NK-92 treated with Interleukin-12 subunit alpha and Interleukin-12 subunit beta, amount 100 ng/mL, for 24 hours (cell line): ENCODE measurements at regions not wholly inside any gene's neighbourhood (a gene's known extent, or its start where the extent isn't known, plus 50 kb on each side); places are given as distances from the start of the nearest gene placed in this dataset.

Experiments used
- DNase-seq: peaks from one replicate; lab custom pipeline; 2025; lab: John Stamatoyannopoulos, UW

DNA sequence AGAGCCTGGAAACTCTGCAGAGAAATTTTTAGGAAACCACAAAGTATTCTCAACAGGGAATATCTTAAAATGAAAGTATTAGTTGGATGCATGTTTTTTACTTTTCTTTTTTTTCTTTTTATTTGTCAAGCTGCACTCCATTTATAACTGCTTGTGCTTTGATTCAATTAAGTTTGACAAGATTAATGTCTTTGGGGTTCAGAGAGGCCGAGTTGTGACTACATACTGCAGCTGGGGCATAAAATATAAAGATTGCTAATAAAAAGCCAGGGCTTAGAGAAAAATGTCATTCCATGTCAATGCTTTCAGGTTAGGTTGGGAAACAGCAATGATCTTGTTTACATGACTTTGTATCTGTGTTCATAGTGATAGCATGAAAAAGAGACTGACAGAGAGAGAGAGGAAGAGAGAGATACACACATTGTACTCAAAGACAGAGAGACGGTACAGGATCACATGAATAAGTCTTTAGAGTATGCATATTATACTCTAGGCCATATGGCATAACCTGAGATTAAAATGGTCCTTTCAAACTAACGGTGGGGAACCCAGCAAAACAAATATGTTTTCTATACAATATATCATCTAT, 1022.3 kb upstream of the CNTNAP5 start:
- DNase-seq: no peak

DNA sequence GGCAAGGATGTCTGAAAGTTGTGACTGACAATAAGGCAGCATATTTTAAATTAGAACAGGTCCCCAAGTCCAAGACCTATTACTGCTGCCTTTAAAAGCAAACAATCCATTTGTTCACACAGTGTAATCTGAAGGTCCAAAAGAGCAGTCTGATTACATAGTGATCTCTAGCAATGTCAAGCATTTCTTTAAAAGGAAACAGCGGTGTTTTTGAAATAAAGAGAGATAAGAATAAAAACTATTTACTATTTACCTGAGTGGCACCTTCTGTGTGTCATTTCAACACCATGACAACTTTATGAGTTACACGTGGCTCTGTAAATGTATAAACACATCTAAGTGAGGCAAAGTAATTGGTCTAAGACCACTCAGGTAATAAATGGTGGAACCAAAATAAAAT, 1009.9 kb upstream of the CNTNAP5 start:
- DNase-seq: no peak

DNA sequence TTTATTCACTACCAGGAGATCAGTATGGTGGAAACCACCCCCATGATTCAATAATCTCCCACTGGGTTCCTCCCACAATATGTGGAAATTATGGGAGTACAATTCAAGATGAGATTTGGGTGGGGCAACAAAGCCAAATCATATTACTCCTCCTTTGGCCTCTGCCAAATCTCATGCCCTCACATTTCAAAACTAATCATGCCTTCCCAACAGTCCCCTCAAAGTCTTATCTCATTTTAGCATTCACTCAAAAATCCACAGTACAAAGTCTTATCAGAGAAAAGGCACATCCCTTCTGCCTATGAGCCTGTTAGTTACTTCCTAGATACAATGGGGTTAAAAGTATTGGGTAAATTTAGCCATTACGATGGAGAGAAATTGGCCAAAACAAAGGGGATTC, 989.5 kb upstream of the CNTNAP5 start:
- no peak for DNase-seq

DNA sequence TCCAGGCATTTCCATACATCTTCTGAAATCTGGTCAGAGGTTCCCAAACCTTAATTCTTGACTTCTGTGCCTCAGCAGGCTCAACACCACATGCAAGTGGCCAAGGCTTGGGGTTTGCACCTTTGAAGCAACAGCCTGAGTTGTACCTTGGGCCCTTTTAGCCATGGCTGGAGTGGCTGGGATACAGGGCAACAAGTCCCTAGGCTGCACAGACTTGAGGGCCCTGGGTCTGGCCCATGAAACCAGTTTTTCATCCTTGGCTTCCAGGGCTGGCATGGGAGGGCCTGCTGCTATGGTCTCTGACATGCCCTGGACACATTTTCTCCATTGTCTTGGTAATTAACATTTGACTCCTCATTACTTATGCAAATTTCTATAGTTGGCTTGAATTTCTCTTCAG, 988.8 kb upstream of the CNTNAP5 start:
- DNase-seq: no peak

DNA sequence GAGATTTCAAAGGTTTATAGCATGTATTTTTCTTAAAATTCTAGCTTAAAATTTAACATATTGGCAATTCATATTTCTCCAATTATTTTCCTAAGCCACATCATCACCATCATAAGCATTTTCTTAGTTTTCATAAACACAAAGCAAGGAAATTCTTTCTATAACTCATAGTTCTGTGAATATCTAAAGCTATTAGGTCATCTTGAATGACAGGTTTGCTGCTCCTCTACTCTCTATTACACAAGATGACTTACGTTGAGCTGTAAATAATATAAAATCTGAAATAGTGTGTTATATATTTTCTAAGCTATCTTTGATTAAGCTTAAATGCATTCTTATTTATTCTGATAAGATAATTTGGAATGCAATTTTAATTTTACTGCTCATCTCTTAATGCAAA, 984.6 kb upstream of the CNTNAP5 start:
- DNase-seq: no peak

DNA sequence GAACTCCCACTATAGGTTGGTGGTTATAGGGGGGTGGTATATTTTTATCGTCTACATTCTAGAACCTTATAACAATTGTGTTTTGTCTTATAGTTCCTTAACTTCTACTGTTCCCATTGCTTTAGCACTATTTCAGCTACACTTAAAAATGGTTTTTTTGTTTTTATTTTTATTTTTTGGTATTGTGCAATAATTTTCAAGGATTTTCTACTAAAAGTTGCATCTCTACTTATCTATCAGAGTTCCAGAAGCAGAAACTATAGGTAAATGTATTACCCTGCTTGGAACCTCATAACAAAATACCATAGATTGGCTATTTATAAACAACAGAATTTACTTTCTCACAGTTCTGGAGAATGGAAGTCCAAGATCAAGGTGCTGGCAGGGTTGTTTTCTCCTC, 981.6 kb upstream of the CNTNAP5 start:
- no peak for DNase-seq

DNA sequence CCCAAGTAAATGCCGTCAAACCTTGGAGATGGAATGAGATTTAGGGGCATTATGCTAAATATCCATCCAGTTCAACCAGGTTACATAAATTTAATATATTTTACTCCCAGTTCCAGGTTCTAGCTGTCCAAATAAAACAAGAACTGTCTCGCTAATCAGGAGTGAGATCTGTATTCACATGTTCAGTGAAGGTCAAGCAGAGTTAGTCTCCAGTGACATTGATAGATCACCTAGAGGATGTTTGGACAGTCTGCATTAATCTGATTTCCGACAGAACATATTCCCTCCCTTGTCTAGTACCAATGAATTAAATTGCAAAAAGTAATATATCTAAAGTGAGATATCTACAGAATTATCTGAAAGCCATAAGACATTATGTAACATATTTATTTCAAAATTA, 979.4 kb upstream of the CNTNAP5 start:
- no peak for DNase-seq

DNA sequence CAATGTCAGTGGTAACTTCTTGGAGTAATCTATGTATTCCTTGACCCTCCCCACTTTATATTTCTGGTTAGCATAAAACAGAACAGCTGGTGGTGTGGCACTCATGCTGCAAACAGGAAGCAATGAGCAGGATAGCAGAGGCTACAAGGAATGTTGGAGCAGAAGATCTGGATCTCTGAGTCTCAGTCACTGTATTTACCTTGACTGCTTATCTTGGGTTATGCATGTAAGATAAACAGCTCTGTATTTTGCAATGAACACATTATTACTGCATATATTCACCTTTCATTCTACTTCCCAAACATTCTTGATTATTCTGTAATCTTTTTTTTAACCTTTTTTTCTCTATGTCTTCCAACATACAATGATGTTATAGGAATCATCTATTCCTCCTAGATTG, 977.9 kb upstream of the CNTNAP5 start:
- no peak for DNase-seq

DNA sequence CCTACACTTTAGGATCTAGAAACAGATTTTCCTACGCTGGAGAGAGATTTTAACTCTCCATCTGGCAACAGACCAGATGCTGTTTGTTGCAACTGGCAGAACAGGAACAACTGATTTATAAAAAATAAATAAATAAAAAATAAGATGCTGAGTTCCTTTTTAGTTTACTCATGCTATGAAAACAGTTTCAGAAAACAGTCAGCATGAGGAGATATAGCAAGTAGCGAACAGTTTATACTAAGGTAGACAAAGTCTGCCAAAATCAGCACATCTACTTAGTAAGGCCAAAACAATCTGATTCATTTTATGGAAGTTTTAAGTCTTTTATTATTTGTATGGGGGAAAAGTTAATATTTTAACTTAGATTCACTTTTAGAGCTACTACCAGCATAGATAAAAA, 974.0 kb upstream of the CNTNAP5 start:
- no peak for DNase-seq

DNA sequence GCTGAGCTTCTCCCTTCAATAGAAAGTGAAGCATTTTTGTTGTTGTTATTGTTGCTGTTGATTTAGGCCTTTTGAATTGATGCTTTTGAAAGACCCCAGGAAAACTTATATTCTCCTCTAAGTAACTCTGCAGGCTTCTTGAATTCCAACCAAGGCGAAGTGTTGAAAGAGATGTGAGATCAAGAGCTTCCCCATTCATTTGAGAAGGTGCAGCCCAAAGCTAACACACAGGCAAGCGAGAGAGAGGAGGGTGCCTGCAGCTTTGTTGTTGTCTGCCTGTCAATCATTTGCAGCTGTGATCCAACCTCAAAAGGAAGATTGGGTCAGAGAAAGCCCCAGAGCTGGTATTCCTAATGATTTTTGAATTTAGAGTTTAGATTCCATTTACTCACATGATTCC, 963.6 kb upstream of the CNTNAP5 start:
- no peak for DNase-seq

DNA sequence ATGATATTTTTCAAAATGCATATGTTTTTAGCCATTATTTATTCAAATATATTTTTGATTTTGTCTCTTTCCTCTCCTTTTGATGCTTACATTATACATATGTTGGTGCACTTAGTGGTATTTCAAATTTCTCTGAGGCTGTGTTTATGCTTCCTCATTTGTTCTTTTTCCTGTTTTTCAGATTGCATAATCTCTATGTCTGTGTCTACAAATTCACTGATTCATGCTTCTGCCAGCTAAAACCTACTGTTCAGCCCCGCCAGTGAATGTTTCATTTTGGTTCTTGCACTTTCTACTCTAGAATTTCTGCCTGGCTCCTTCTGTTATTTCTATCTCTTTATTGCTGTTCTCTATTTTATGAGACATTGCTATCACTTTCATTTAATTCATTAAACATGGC, 951.7 kb upstream of the CNTNAP5 start:
- DNase-seq: no peak

DNA sequence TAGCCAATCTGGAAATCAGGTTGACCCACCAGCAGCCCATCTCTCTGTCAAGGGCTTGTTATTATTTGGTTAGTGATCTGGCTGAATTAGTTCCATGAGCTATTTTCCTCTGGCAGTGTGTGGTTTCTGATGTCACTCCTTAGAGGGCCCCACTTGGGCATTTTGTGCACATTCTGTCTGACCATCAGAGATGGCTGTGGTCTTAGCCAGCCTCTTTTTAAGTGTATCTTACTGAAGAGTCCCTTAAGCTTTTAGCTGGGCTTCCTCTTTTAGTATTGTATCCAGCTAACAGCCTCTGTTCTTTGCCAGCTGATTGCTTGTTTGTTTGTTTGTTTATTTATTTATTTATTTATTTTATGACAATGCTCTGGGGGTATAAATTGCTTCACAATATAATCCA, 951.1 kb upstream of the CNTNAP5 start:
- no peak for DNase-seq

DNA sequence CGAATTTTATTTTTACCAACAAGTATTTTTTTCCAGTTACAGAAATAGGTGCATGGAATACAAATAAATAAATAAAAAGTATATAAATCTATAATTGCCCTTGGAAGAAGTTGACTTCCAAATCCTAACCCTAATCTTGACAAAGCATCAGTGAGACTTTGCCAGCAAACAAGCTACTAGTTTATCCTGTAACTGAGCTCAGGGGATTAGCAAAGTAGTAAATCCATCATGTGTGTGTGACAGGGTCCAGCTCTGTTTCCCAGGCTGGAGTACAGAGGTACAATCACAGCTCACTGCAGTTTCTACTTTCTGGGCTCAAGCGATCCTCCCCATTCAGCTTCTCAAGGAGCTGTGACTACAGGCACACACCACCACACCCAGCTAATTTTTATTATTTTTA, 948.0 kb upstream of the CNTNAP5 start:
- DNase-seq: no peak

DNA sequence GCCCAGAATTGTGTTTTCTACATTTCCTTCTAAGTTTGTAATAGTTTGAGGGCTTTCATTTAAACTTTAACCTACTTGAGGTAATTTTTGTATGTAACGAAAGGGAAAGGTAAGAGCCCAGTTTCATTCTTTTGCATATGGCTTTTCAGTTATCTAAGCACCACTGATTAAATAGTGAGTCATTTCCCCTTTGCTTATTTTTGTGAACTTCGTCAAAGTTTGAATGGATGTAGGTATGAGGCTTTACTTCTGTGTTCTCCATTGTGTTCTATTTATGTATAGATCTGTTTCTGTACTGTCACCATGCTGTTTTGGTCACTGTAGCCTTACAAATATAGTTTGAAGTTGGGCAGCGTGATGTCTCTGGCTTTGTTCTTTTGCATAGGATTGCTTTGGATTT, 944.8 kb upstream of the CNTNAP5 start:
- DNase-seq: no peak

DNA sequence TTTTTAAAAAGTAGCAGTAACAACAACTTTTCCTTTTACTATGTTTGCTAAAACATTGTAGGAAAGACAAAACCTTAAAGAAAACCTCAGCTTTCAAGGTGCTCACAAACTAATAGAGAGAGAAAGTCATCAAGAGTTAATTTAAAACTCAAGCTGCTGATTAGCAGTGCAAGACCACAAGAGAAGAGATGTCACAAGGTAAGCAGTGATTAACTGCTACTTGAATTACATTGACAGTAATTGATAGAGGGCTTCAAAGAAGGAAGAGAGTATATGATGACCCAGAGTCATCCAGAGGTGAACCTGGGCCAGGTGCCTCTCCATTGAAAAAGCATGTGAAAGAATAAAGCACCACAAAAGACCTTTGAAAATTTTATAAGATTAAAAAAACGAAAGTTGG, 939.6 kb upstream of the CNTNAP5 start:
- no peak for DNase-seq

DNA sequence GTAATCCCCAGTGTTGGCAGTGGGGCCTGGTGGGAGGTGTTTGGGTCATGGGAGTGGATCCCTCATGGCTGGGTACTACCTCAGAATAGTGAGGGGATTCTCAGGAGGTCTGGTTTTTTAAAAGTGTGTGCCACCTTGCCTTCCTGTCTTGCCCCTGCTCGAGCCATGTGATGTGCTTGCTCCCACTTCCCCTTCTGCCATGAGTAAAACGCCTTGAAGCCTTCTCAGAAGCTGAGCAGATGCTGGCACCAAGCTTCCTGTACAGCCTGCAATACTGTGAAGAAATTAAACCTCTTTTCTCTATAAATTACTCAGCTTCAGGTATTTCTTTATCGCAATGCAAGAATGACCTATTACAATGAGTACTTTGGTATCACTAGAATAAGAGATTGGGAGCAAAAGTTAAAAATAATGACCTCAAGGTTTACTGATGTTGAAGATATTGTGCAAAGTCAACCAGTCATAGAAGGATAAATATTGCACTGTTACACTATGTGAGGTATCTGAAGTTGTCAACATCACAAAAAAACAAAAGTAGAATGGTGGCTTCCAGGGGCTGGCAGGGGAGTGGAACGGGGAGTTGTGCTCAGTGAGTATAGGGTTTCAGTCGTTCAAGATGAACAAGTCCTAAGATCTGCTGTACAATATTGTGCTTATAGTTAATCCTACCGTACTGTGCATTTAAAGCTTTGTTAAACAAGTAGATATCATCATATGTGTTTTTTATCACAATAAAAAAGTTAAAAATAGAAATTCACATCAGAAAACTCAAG, 938.3 kb upstream of the CNTNAP5 start:
- DNase-seq: no peak

DNA sequence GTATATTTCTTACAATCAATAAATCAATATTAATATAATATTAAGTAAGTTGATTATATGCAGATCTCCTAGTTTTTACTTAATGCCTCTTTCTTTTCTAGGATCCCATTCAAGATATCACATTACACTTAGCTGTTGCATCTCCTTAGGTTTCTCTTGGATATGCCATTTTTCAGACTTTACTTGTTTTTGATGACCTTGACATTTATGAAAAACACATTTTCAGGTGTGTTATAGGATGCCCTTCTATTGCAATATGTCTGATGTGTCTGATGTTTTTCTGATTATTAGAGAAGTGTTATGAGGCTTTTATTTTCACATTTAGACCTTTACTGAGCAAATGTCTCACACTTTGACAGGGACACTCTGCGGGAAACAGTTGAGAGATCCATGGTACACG, 933.6 kb upstream of the CNTNAP5 start:
- no peak for DNase-seq

DNA sequence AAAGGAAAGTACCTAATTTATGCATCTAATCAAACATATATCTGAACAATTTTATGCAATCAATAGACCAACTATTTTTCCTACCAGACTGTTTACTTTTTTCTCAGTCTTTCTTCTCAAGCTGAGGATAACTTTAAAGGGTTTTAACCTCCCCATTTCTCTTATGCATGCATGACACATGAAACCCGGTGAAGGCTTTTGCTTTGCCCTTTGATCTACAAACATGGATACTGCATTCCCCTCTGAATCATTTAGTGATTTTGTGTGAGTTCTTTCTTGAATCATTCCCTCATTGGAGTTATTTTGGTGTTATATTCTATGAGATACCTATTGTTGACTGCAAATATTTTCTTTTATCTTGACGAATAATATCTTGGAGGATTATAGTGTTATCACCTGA, 931.9 kb upstream of the CNTNAP5 start:
- no peak for DNase-seq

DNA sequence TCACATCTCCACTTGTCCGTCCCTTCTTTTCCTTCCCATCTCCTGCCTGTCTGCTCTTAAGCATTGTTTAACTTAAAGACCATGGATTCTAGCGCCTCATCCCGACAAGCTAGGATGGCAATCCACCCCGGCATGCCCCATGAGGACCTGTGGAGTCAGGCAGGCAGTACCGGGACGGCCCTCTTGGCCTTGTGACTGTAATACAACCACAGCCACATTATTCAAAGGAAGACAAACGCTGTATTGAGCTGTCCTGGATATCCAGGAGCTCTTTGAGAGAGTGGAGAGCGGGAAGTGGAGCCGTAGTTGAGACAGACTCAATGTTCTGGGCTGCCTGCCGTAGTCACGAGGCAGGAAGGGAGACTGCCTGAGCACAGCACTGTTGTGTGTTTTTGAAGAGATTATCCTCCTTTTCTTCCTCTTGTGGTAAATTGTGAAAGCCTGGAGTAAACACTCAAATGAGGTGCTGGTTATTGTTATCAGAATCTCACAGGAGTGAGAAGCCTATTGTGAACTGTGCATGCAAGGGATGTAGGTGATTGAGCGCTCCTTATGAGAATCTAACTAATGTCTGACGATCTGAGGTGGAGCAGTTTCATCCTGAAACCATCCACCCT, 929.8 kb upstream of the CNTNAP5 start:
- DNase-seq: no peak

DNA sequence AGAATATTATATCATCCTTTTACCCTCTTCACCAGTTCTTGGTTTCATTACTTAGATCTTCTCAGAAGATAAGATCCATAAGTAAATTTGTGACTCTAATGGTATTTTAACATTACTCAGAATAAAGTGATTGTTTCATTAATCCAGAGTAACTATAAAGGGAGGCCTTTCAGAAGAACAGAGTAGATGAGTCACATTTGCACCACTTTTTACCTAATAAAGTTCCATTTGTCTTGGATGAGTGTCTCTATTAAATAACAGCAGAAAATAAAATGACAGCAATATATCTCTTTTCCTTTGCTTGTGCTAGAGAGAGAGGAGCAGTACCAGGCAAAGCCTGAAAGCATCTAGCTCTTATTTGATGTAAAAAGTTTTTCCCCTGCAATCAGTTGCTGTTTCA, 926.5 kb upstream of the CNTNAP5 start:
- DNase-seq: no peak

DNA sequence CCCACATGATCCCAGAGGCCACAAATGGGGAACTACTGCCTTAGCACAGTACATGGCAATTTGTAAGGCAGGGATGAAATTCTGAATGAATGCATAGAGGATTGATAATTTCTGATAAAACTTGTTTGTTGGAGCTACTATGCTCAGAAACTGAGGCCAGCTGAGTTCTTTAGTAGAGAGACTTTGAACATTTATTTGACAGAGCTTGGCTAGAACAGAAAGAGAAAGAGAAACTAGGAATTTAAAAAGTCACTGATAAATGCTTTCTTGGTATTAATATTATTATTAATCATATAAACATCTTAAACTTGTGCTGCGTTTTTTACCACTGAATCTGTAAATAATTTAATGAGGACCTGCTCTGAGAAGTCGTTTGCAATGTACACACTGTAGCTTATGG, 923.7 kb upstream of the CNTNAP5 start:
- no peak for DNase-seq

DNA sequence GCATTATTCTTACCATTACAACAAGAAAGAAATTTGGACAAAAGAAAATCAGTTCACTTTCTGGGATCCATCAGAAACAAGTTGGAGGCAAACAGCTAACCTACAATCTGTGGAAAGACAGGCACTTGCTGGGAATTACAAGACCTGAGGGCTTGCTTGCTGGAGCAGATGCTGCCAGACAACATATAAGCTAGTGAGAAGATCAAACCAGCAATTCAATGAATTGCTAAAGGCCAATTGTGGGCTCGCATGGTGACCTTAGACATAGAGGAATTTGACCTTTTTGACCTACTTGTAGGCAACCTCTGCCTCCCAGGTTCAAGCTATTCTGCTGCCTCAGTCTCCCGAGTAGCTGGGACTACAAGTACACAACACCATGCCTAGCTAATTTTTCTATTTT, 921.2 kb upstream of the CNTNAP5 start:
- no peak for DNase-seq

DNA sequence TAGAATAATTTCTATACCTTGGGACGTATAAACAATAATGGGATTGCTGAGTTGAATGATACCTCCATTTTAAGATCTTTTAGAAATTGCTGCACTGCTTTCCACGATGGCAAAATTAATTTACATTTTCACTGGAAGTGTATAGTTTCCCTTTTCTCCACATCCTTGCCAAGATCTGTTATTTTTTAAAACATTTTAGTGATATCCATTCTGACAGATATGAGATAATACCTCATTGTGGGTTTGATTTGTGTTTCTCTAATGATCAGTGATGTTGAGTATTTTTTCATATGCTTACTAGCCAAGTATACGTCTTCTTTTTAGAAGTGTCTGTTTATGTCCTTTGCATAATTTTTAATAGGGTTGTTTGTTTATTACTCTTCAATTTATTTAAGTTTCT, 908.5 kb upstream of the CNTNAP5 start:
- no peak for DNase-seq

DNA sequence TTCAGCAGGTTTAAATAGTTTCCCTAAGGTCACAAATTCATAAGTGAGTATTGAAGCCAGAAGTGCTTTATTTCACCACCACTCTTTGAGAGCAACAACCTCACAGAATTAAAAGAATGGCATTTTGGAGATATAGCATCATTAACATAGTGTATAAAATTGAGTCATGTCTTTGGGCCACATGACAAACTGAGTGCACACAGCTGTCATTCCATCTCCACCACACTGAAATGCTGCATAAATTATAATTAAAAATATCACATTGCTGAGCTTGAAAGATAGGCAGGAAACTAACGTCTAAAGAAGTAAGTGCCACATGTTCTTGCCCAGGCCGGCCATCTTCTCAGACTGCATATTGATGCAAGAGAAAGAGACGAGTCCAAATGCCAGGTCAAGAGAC, 897.9 kb upstream of the CNTNAP5 start:
- DNase-seq: no peak
